ENCODE measurements at regions not wholly inside any gene's neighbourhood (a gene's known extent, or its start where the extent isn't known, plus 50 kb on each side); places are given as distances from the start of the nearest gene placed in this dataset.

GRCh38 chr4:56272003-56272402, 115.3 kb downstream of the AASDH start:
- no peak overlapping the region for H3K4me3 ChIP-seq (replicated peaks; ENCODE audit: insufficient read depth, low read length)
- no peak overlapping the region for H3K27ac ChIP-seq (replicated peaks)
- DNase-seq (ENCODE audit: low read depth in 1 of 2, low spot score in 1 of 2): no peak
- H3K27me3 ChIP-seq (ENCODE audit: insufficient read depth, poor library complexity, severe bottlenecking): peaks cover 3% of the 10 kb centered on the region
- TF ChIP-seq SPI1 (IDR thresholded peaks at IDR 0.05; ENCODE audit: borderline replicate concordance, low read depth) (no peak), CTCF (IDR thresholded peaks at IDR 0.05; ENCODE audit: insufficient read depth, low read length) (no peak), GABPA (IDR thresholded peaks at IDR 0.05; ENCODE audit: low read depth) (no peak), REST (IDR thresholded peaks at IDR 0.05; ENCODE audit: insufficient replicate concordance, low read depth) (no peak), POLR2AphosphoS5 (IDR thresholded peaks at IDR 0.05; ENCODE audit: low read depth) (no peak)

GRCh38 chr4:56271131-56271530, 116.2 kb downstream of the AASDH start:
- Histone ChIP-seq H3K4me3 (replicated peaks; ENCODE audit: insufficient read depth, low read length) (no peak overlapping the region), H3K27ac (replicated peaks) (no peak overlapping the region), H3K27me3 (ENCODE audit: insufficient read depth, poor library complexity, severe bottlenecking) (peaks cover 3% of the 10 kb centered on the region)
- no peak for DNase-seq (ENCODE audit: low read depth in 1 of 2, low spot score in 1 of 2)
- TF ChIP-seq CTCF (IDR thresholded peaks at IDR 0.05; ENCODE audit: insufficient read depth, low read length) (no peak), POLR2AphosphoS5 (IDR thresholded peaks at IDR 0.05; ENCODE audit: low read depth) (no peak), REST (IDR thresholded peaks at IDR 0.05; ENCODE audit: insufficient replicate concordance, low read depth) (no peak), SPI1 (IDR thresholded peaks at IDR 0.05; ENCODE audit: borderline replicate concordance, low read depth) (no peak), GABPA (IDR thresholded peaks at IDR 0.05; ENCODE audit: low read depth) (no peak)

- TF ChIP-seq POLR2AphosphoS5 (IDR thresholded peaks at IDR 0.05; ENCODE audit: low read depth) (no peak), REST (IDR thresholded peaks at IDR 0.05; ENCODE audit: insufficient replicate concordance, low read depth) (no peak), CTCF (IDR thresholded peaks at IDR 0.05; ENCODE audit: insufficient read depth, low read length) (no peak), SPI1 (IDR thresholded peaks at IDR 0.05; ENCODE audit: borderline replicate concordance, low read depth) (no peak), GABPA (IDR thresholded peaks at IDR 0.05; ENCODE audit: low read depth) (no peak)
- Histone ChIP-seq H3K4me3 (replicated peaks; ENCODE audit: insufficient read depth, low read length) (no peak overlapping the region), H3K27me3 (ENCODE audit: insufficient read depth, poor library complexity, severe bottlenecking) (no peaks in the 10 kb centered on the region), H3K27ac (replicated peaks) (no peak overlapping the region)
- no peak for DNase-seq (ENCODE audit: low read depth in 1 of 2, low spot score in 1 of 2)
Measured at GRCh38 chr4:56267558-56267957, 119.7 kb downstream of the AASDH start.
